OCI-LY1 (cell line): ENCODE measurements at regions not wholly inside any gene's neighbourhood (a gene's known extent, or its start where the extent isn't known, plus 50 kb on each side); places are given as distances from the start of the nearest gene placed in this dataset.

Source experiments
- H2AFZ ChIP-seq: fragments of 200-600 bp; sonication (generic), shearing (Covaris generic); 2 replicates; pipeline ENCODE4 v1.6.0; 2014; ENCODE audit warnings: antibody characterized with exemption, mild to moderate bottlenecking, low read length
- H3F3A ChIP-seq: fragments of 200-600 bp; sonication (generic), shearing (Covaris generic); 2 replicates; pipeline ENCODE4 v1.6.0; 2014; ENCODE audit warnings: mild to moderate bottlenecking, antibody characterized with exemption, low read length, moderate library complexity; ENCODE audit not compliant: insufficient read depth
- H3K27ac ChIP-seq: fragments of 200-600 bp; sonication (generic); 2 replicates; pipeline ENCODE4 v1.5.1; 2014; ENCODE audit warnings: low read length, mixed run types, mild to moderate bottlenecking, low read depth; ENCODE audit not compliant: poor library complexity, severe bottlenecking
- H3K27me3 ChIP-seq: fragments of 200-600 bp; sonication (generic); 2 replicates; pipeline ENCODE4 v1.6.0; 2014; ENCODE audit warnings: antibody characterized with exemption, mild to moderate bottlenecking, low read length, moderate library complexity; ENCODE audit not compliant: insufficient read depth
- H3K36me3 ChIP-seq: fragments of 200-600 bp; sonication (generic); 2 replicates; pipeline ENCODE4 v1.6.1; 2014; ENCODE audit warnings: mild to moderate bottlenecking, antibody characterized with exemption, low read length, moderate library complexity, mixed read lengths; ENCODE audit not compliant: insufficient read depth
- H3K4me1 ChIP-seq: fragments of 200-600 bp; sonication (generic); 2 replicates; pipeline ENCODE4 v1.5.1; 2014; ENCODE audit warnings: mild to moderate bottlenecking, low read length, moderate library complexity; ENCODE audit not compliant: insufficient read depth, severe bottlenecking
- H3K4me2 ChIP-seq: fragments of 200-600 bp; sonication (generic), shearing (Covaris generic); 2 replicates; pipeline ENCODE4 v1.6.1; 2014; ENCODE audit warnings: low read length
- H3K4me3 ChIP-seq: fragments of 200-600 bp; sonication (generic); 2 replicates; pipeline ENCODE4 v1.5.1; 2014; ENCODE audit warnings: low read length, low read depth, mild to moderate bottlenecking, mixed read lengths; ENCODE audit not compliant: poor library complexity, severe bottlenecking
- H3K79me2 ChIP-seq: fragments of 200-600 bp; shearing (Covaris generic); 2 replicates; pipeline ENCODE4 v1.6.1; 2016; ENCODE audit warnings: mixed run types, low read length, mixed read lengths; ENCODE audit not compliant: insufficient read depth
- H3K9ac ChIP-seq: fragments of 200-600 bp; sonication (generic), shearing (Covaris generic); 2 replicates; pipeline ENCODE4 v1.6.1; 2014; ENCODE audit warnings: mild to moderate bottlenecking, low read length, mixed read lengths
- H3K9me2 ChIP-seq: fragments of 200-600 bp; sonication (generic), shearing (Covaris generic); 2 replicates; pipeline ENCODE4 v1.6.1; 2014; ENCODE audit warnings: low read depth, mild to moderate bottlenecking, low read length, mixed read lengths
- H3K9me3 ChIP-seq: fragments of 200-600 bp; shearing (Covaris generic); 2 replicates; pipeline ENCODE4 v1.6.1; 2014; ENCODE audit warnings: low read length, mixed read lengths
- H4K20me1 ChIP-seq: fragments of 200-600 bp; sonication (generic), shearing (Covaris generic); 2 replicates; pipeline ENCODE4 v1.6.0; 2016; ENCODE audit warnings: mild to moderate bottlenecking, low read length; ENCODE audit not compliant: insufficient read depth
- CTCF ChIP-seq: fragments of 200-600 bp; sonication (generic), shearing (Covaris generic); IDR thresholded peaks from 2 replicates; pipeline ENCODE4 v1.5.1; 2017; ENCODE audit warnings: mild to moderate bottlenecking, antibody characterized with exemption, low read length, moderate library complexity, mixed read lengths
- EZH2 ChIP-seq: fragments of 200-600 bp; sonication (generic), shearing (Covaris generic); IDR thresholded peaks from 2 replicates; pipeline ENCODE4 v1.8.0; 2017; ENCODE audit warnings: borderline replicate concordance, mixed run types, mild to moderate bottlenecking, antibody characterized with exemption, low read length, moderate library complexity, mixed read lengths

GRCh38 chr2:103218516-103218915 lies 456.7 kb downstream of the TMEM182 start:
- Histone ChIP-seq H4K20me1 (no peaks in the 10 kb centered on the region), H2AFZ (no peak overlapping the region), H3K4me2 (no peak overlapping the region), H3K4me1 (no peaks in the 10 kb centered on the region), H3K36me3 (no peaks in the 10 kb centered on the region), H3K9ac (no peak overlapping the region), H3K79me2 (no peaks in the 10 kb centered on the region), H3K9me3 (no peaks in the 10 kb centered on the region), H3K27me3 (no peaks in the 10 kb centered on the region), H3K9me2 (no peaks in the 10 kb centered on the region), H3K27ac (no peak overlapping the region), H3F3A (no peaks in the 10 kb centered on the region), H3K4me3 (no peak overlapping the region)
- TF ChIP-seq EZH2 (no peak), CTCF (no peak)

- no peak overlapping the region for H2AFZ ChIP-seq
- no peak overlapping the region for H3K9ac ChIP-seq
- no peaks in the 10 kb centered on the region for H3F3A ChIP-seq
- H3K36me3 ChIP-seq = no peaks in the 10 kb centered on the region
- no peaks in the 10 kb centered on the region for H3K9me2 ChIP-seq
- H3K27me3 ChIP-seq = no peaks in the 10 kb centered on the region
- H3K27ac ChIP-seq = no peak overlapping the region
- TF ChIP-seq EZH2 (no peak), CTCF (no peak)
- no peak overlapping the region for H3K4me3 ChIP-seq
- H3K79me2 ChIP-seq = no peaks in the 10 kb centered on the region
- no peaks in the 10 kb centered on the region for H3K9me3 ChIP-seq
- H3K4me1 ChIP-seq = no peaks in the 10 kb centered on the region
- H3K4me2 ChIP-seq = no peak overlapping the region
- no peaks in the 10 kb centered on the region for H4K20me1 ChIP-seq
Measured at GRCh38 chr2:103219398-103219797, 457.6 kb downstream of the TMEM182 start.

- Histone ChIP-seq H3K9me3 (no peaks in the 10 kb centered on the region), H3K79me2 (no peaks in the 10 kb centered on the region), H3K36me3 (no peaks in the 10 kb centered on the region), H3K4me1 (no peaks in the 10 kb centered on the region), H4K20me1 (no peaks in the 10 kb centered on the region), H3K4me2 (no peak overlapping the region), H3K9me2 (no peaks in the 10 kb centered on the region), H3K4me3 (no peak overlapping the region), H3F3A (no peaks in the 10 kb centered on the region), H3K27me3 (no peaks in the 10 kb centered on the region), H3K27ac (no peak overlapping the region), H2AFZ (no peak overlapping the region), H3K9ac (no peak overlapping the region)
- TF ChIP-seq EZH2 = no peak
- TF ChIP-seq CTCF = no peak
Measured at GRCh38 chr2:103222969-103223368, 461.1 kb downstream of the TMEM182 start.
